NK-92 treated with Interleukin-12 subunit alpha and Interleukin-12 subunit beta, amount 100 ng/mL, for 24 hours (cell line): ENCODE measurements at regions not wholly inside any gene's neighbourhood (a gene's known extent, or its start where the extent isn't known, plus 50 kb on each side); places are given as distances from the start of the nearest gene placed in this dataset.
"Not testable (repeated sequence)": the region's sequence is repeated elsewhere in the genome, so short reads cannot be mapped to it uniquely, and the experiment has no call there.

Experiments used
- DNase-seq: peaks from one replicate; lab custom pipeline; 2025; lab: John Stamatoyannopoulos, UW

- DNase-seq = not testable (repeated sequence)
Measured at GRCh38 chr1:120941066-120941465, 51.5 kb downstream of the PPIAL4A start.

- DNase-seq = not testable (repeated sequence)
Measured at GRCh38 chr1:120941836-120942217, 52.3 kb downstream of the PPIAL4A start.

GRCh38 chr1:120942218-120942944, 52.8 kb downstream of the PPIAL4A start:
- not testable (repeated sequence) for DNase-seq

DNA sequence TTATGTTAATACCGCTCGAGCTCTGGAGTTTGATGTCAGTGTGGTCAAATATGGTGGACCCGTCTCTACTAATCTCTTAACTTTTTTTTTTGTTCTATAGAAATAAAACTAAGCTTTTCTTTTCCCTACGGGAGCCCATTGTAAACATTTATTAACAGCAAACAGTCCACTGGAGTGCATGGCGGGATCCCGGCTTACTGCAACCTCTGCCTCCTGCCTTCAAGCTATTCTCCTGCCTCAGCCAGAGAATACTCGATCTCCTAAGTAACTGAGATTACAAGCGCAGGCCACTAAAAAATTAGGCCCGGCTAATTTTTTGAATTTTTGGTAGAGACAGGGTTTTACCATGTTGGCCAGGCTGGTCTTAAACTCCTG, 53.4 kb downstream of the PPIAL4A start:
- not testable (repeated sequence) for DNase-seq

GRCh38 chr1:120944691-120945090, 55.1 kb downstream of the PPIAL4A start:
- DNase-seq = not testable (repeated sequence)

GRCh38 chr1:120945122-120945521, 55.6 kb downstream of the PPIAL4A start:
- not testable (repeated sequence) for DNase-seq

DNA sequence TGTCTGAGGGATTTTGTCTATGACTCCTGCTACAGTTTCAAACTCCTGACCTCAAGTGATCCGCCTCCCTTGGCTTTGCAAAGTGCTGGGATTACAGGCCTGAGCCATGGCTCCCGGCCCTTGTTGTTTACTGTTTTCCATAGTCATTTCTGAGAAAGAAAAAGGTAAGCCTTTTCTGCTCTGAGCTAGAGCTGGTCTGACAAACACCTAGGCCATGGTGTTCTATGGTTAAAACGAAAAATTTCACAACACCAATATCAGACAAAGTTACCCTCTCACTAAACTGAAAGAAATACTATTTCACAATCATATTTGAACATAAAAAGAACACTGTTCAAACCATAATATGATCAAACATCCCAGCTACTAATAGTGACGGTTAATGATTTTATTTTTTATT, 57.5 kb downstream of the PPIAL4A start:
- not testable (repeated sequence) for DNase-seq

GRCh38 chr1:120949724-120950123, 60.2 kb downstream of the PPIAL4A start:
- not testable (repeated sequence) for DNase-seq

- DNase-seq = not testable (repeated sequence)
Measured at GRCh38 chr1:120950633-120951032, 61.1 kb downstream of the PPIAL4A start.

DNA sequence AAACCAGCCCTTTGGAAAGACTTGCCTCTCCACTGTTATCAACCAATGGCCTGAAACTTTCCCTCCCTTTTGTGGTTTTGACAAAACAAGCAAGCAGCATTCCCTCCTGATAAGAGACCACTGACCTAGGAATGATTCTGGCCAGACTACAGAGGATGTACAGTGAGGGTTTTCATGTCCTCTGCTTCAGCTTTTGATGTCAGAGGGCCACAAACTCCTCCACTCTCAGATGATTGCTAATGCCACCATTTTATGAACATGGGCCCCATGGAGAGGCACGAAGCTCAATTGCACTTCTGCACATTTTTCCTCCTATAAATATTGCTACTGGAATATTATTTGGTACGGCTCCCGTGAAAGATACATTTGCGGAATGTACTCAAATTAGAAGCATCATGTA, 61.5 kb downstream of the PPIAL4A start:
- not testable (repeated sequence) for DNase-seq

GRCh38 chr1:120952207-120952870, 62.8 kb downstream of the PPIAL4A start:
- not testable (repeated sequence) for DNase-seq

- DNase-seq = not testable (repeated sequence)
Measured at GRCh38 chr1:120952871-120953265, 63.3 kb downstream of the PPIAL4A start.

- DNase-seq = no peak
Measured at GRCh38 chr1:120954736-120955135, 65.2 kb downstream of the PPIAL4A start.

- not testable (repeated sequence) for DNase-seq
Measured at GRCh38 chr1:120955961-120956360, 66.4 kb downstream of the PPIAL4A start.

GRCh38 chr1:120966018-120966417, 76.4 kb downstream of the PPIAL4A start:
- DNase-seq = not testable (repeated sequence)

GRCh38 chr1:120972863-120973262, 83.3 kb downstream of the PPIAL4A start:
- not testable (repeated sequence) for DNase-seq

DNA sequence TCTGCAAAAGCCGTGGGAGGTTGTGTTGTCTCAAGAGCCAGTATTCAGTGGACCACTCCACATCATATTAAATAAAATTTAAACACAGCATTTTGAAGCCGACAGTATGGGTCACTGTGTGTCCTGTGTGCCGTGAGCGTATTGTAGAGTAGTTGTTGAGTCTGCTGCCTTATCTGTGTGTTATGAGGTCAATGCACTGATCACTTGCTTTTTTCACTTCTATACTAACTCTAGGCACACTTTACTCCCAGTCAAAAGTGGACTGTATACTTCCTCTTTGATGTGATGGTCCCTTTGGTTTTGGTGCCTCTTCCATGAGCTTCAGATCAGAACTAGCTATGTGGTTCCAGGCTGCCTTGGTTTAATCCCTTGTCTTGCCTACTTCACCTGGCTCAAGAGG, 84.3 kb downstream of the PPIAL4A start:
- DNase-seq = not testable (repeated sequence)

- DNase-seq = not testable (repeated sequence)
Measured at GRCh38 chr1:120977279-120977678, 87.7 kb downstream of the PPIAL4A start.

- DNase-seq = not testable (repeated sequence)
Measured at GRCh38 chr1:120981489-120982094, 92.0 kb downstream of the PPIAL4A start.

DNA sequence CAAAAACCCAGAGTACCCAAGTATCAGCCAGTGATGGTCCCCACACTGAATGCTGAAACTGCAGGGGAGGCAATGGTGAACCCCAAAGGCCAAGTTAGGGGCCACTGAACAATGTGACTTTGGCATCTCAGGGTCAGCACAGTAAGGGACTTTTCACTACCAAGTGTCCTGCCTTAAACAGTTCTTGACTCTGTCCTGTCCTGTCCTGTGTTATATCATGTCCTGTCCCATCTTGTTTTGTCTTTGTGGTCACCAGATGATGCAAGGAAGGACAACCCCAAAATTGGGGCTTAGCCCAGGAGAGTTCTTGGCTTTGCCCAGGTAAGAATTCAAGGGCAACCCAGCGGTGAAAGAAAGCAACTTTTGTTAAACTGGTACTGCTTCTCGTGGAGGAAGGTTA, 105.0 kb downstream of the PPIAL4A start:
- DNase-seq = not testable (repeated sequence)

DNA sequence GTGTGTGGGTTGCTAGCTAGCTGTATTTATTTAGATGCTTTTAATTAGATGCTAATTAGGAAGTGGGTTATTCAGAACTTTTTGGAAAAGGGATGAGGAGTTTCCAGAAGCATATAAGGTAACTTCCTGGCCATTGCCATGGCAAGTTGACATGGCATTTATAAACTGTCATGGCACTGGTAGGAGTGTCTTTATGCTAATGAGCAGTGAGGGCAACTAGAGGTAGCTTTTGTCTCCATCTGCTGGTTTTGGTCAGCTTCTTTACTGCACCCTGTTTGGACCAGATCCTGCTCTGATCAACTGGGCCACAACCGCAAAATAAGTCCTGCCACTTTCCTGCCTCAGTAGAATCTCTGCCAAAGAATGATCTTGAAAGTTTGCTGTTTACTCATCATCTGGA, 105.5 kb downstream of the PPIAL4A start:
- DNase-seq = not testable (repeated sequence)

GRCh38 chr1:121001090-121001726, 111.6 kb downstream of the PPIAL4A start:
- not testable (repeated sequence) for DNase-seq
